Activated CD8-positive, alpha-beta T cell treated with anti-CD3 and anti-CD28 coated beads, Interleukin-2, amount 10 ng/mL, durations not matched to agents 7 days and 5 days (primary cell): ENCODE measurements at regions not wholly inside any gene's neighbourhood (a gene's known extent, or its start where the extent isn't known, plus 50 kb on each side); places are given as distances from the start of the nearest gene placed in this dataset.
"Not testable (repeated sequence)": the region's sequence is repeated elsewhere in the genome, so short reads cannot be mapped to it uniquely, and the experiment has no call there.

Experiments used
- ATAC-seq: fragments of 150-1000 bp; cut with Tn5 transposase; one replicate; pipeline ENCODE4 v1.10.0; 2021; ENCODE audit warnings: moderate library complexity
- CTCF ChIA-PET: fragments of 350-600 bp; sonication (Branson Sonifier 250); formaldehyde crosslinking; loops from one replicate; lab custom pipeline; 2021; ENCODE audit warnings: antibody characterized with exemption; lab: Charles Lee
- POLR2A ChIA-PET: fragments of 350-600 bp; sonication (Branson Sonifier 250); formaldehyde crosslinking; loops from one replicate; lab custom pipeline; 2021; ENCODE audit warnings: antibody characterized with exemption; lab: Charles Lee
- DNase-seq: peaks from one replicate; pipeline ENCODE4 v3.0.0-alpha.2; 2020
- H3K27ac Mint-ChIP-seq: one replicate; pipeline ENCODE4 v1.8.0; 2021; ENCODE audit warnings: mild to moderate bottlenecking, mixed read lengths
- H3K27me3 Mint-ChIP-seq: one replicate; pipeline ENCODE4 v1.8.0; 2021; ENCODE audit warnings: low read depth, mixed read lengths
- H3K36me3 Mint-ChIP-seq: one replicate; pipeline ENCODE4 v1.8.0; 2021; ENCODE audit warnings: low read depth, mixed read lengths
- H3K4me1 Mint-ChIP-seq: one replicate; pipeline ENCODE4 v1.8.0; 2021; ENCODE audit warnings: low read depth, mixed read lengths
- H3K4me3 Mint-ChIP-seq: one replicate; pipeline ENCODE4 v1.8.0; 2021; ENCODE audit warnings: mild to moderate bottlenecking, mixed read lengths
- H3K9me3 Mint-ChIP-seq: one replicate; pipeline ENCODE4 v1.8.0; 2022; ENCODE audit warnings: mixed read lengths; ENCODE audit not compliant: insufficient read depth

GRCh38 chr17:45554479-45554878, 64.0 kb upstream of the PLEKHM1 start:
- H3K27me3 Mint-ChIP-seq, H3K9me3 Mint-ChIP-seq, CTCF ChIA-PET, H3K27ac Mint-ChIP-seq, H3K4me1 Mint-ChIP-seq, H3K36me3 Mint-ChIP-seq, DNase-seq, POLR2A ChIA-PET, ATAC-seq, H3K4me3 Mint-ChIP-seq: not testable (repeated sequence)

GRCh38 chr17:45558821-45559220, 68.3 kb upstream of the PLEKHM1 start:
- CTCF ChIA-PET, H3K9me3 Mint-ChIP-seq, DNase-seq, H3K4me3 Mint-ChIP-seq, H3K27ac Mint-ChIP-seq, ATAC-seq, H3K4me1 Mint-ChIP-seq, H3K36me3 Mint-ChIP-seq, H3K27me3 Mint-ChIP-seq, POLR2A ChIA-PET: not testable (repeated sequence)

GRCh38 chr17:45562868-45563267, 72.3 kb upstream of the PLEKHM1 start:
- H3K4me3 Mint-ChIP-seq, ATAC-seq, H3K36me3 Mint-ChIP-seq, POLR2A ChIA-PET, H3K9me3 Mint-ChIP-seq, CTCF ChIA-PET, H3K27ac Mint-ChIP-seq, DNase-seq, H3K27me3 Mint-ChIP-seq: not testable (repeated sequence)
- peaks cover 15% of the 10 kb centered on the region for H3K4me1 Mint-ChIP-seq

GRCh38 chr17:45563283-45563682, 72.8 kb upstream of the PLEKHM1 start:
- H3K4me1 Mint-ChIP-seq: peaks cover 18% of the 10 kb centered on the region
- H3K4me3 Mint-ChIP-seq, H3K27ac Mint-ChIP-seq, POLR2A ChIA-PET, ATAC-seq, DNase-seq, H3K36me3 Mint-ChIP-seq, H3K9me3 Mint-ChIP-seq, H3K27me3 Mint-ChIP-seq, CTCF ChIA-PET: not testable (repeated sequence)

GRCh38 chr17:45568275-45568674, 77.8 kb upstream of the PLEKHM1 start:
- H3K4me3 Mint-ChIP-seq, POLR2A ChIA-PET: not testable (repeated sequence)

GRCh38 chr17:45573326-45573725, 82.8 kb upstream of the PLEKHM1 start:
- H3K4me3 Mint-ChIP-seq, H3K27ac Mint-ChIP-seq, DNase-seq, CTCF ChIA-PET, ATAC-seq, H3K9me3 Mint-ChIP-seq, H3K4me1 Mint-ChIP-seq, H3K27me3 Mint-ChIP-seq, POLR2A ChIA-PET: not testable (repeated sequence)
- peaks cover 28% of the 10 kb centered on the region for H3K36me3 Mint-ChIP-seq

More at GRCh38 chr17:45568275-45568674, 77.8 kb upstream of the PLEKHM1 start:
- DNase-seq, H3K27me3 Mint-ChIP-seq, CTCF ChIA-PET, H3K27ac Mint-ChIP-seq, H3K9me3 Mint-ChIP-seq, H3K36me3 Mint-ChIP-seq, ATAC-seq: not testable (repeated sequence)
- peaks cover 14% of the 10 kb centered on the region for H3K4me1 Mint-ChIP-seq

- ChIA-PET CTCF (no interaction called here), POLR2A (no interaction called here)
- Mint-ChIP-seq H3K4me1 (peaks cover 6% of the 10 kb centered on the region), H3K9me3 (no peaks in the 10 kb centered on the region), H3K4me3 (no peak overlapping the region), H3K27ac (no peak overlapping the region), H3K27me3 (no peaks in the 10 kb centered on the region), H3K36me3 (peaks cover 24% of the 10 kb centered on the region)
- no peak for ATAC-seq
- DNase-seq: no peak
Measured at GRCh38 chr17:45573924-45574770, 83.6 kb upstream of the PLEKHM1 start.

GRCh38 chr17:45575126-45575885, 84.8 kb upstream of the PLEKHM1 start:
- POLR2A ChIA-PET: interaction anchor here (0.6 kb wide), 1 partner anchor 10 kb away, joined by 3 read pairs; no protein-coding TSS in a partner anchor
- Mint-ChIP-seq H3K4me1 (peaks cover 17% of the 10 kb centered on the region), H3K4me3 (no peak overlapping the region), H3K36me3 (peaks cover 31% of the 10 kb centered on the region), H3K9me3 (no peaks in the 10 kb centered on the region), H3K27me3 (no peaks in the 10 kb centered on the region), H3K27ac (no peak overlapping the region)
- CTCF ChIA-PET: no interaction called here
- ATAC-seq (no peak), DNase-seq (no peak)

GRCh38 chr17:45576527-45577307, 86.2 kb upstream of the PLEKHM1 start:
- POLR2A ChIA-PET: not testable (repeated sequence)
- H3K36me3 Mint-ChIP-seq: peaks cover 39% of the 10 kb centered on the region

GRCh38 chr17:45577571-45578279, 87.2 kb upstream of the PLEKHM1 start:
- Mint-ChIP-seq H3K36me3 (peaks cover 47% of the 10 kb centered on the region), H3K27ac (no peak overlapping the region), H3K27me3 (no peaks in the 10 kb centered on the region), H3K9me3 (no peaks in the 10 kb centered on the region), H3K4me3 (no peak overlapping the region), H3K4me1 (peaks cover 32% of the 10 kb centered on the region)
- DNase-seq (no peak), ATAC-seq (no peak)
- POLR2A ChIA-PET: no interaction called here
- CTCF ChIA-PET: no interaction called here

More at GRCh38 chr17:45576527-45577307, 86.2 kb upstream of the PLEKHM1 start:
- H3K4me3 Mint-ChIP-seq, H3K9me3 Mint-ChIP-seq, DNase-seq, H3K27me3 Mint-ChIP-seq, ATAC-seq, H3K27ac Mint-ChIP-seq, CTCF ChIA-PET: not testable (repeated sequence)
- peaks cover 24% of the 10 kb centered on the region for H3K4me1 Mint-ChIP-seq
